Activated effector memory CD4-positive, alpha-beta T cell treated with Interleukin-2 at 50 U/mL for 16 hours (primary cell): ENCODE measurements at regions not wholly inside any gene's neighbourhood (a gene's known extent, or its start where the extent isn't known, plus 50 kb on each side); places are given as distances from the start of the nearest gene placed in this dataset.
"Not testable (repeated sequence)": the region's sequence is repeated elsewhere in the genome, so short reads cannot be mapped to it uniquely, and the experiment has no call there.

Source experiments
- DNase-seq: peaks from one replicate; pipeline ENCODE4 v3.0.0-alpha.2; 2020

GRCh38 chr10:64358907-64359306, 837.7 kb downstream of the REEP3 start:
- no peak for DNase-seq

GRCh38 chr10:64360240-64360639, 839.0 kb downstream of the REEP3 start:
- not testable (repeated sequence) for DNase-seq

GRCh38 chr10:64363687-64364086, 842.5 kb downstream of the REEP3 start:
- no peak for DNase-seq

GRCh38 chr10:64365663-64366062, 844.5 kb downstream of the REEP3 start:
- DNase-seq: no peak

- DNase-seq: no peak
Measured at GRCh38 chr10:64368298-64368697, 847.1 kb downstream of the REEP3 start.

- no peak for DNase-seq
Measured at GRCh38 chr10:64369885-64370773, 848.9 kb downstream of the REEP3 start.

GRCh38 chr10:64374346-64374745, 853.1 kb downstream of the REEP3 start:
- no peak for DNase-seq

GRCh38 chr10:64376167-64376566, 855.0 kb downstream of the REEP3 start:
- DNase-seq: no peak

- no peak for DNase-seq
Measured at GRCh38 chr10:64379898-64380297, 858.7 kb downstream of the REEP3 start.

GRCh38 chr10:64385355-64385754, 864.2 kb downstream of the REEP3 start:
- no peak for DNase-seq

- DNase-seq: no peak
Measured at GRCh38 chr10:64394744-64395143, 873.5 kb downstream of the REEP3 start.

- DNase-seq: no peak
Measured at GRCh38 chr10:64396105-64396708, 875.0 kb downstream of the REEP3 start.

- no peak for DNase-seq
Measured at GRCh38 chr10:64397125-64397524, 875.9 kb downstream of the REEP3 start.

GRCh38 chr10:64408391-64409183, 887.4 kb downstream of the REEP3 start:
- DNase-seq: no peak

- no peak for DNase-seq
Measured at GRCh38 chr10:64409349-64409748, 888.1 kb downstream of the REEP3 start.

- no peak for DNase-seq
Measured at GRCh38 chr10:64416011-64416410, 894.8 kb downstream of the REEP3 start.

- DNase-seq: no peak
Measured at GRCh38 chr10:64419461-64419860, 898.3 kb downstream of the REEP3 start.

GRCh38 chr10:64426745-64427144, 905.5 kb downstream of the REEP3 start:
- no peak for DNase-seq

- no peak for DNase-seq
Measured at GRCh38 chr10:64430690-64431323, 909.6 kb downstream of the REEP3 start.

- not testable (repeated sequence) for DNase-seq
Measured at GRCh38 chr10:64441872-64442271, 920.7 kb downstream of the REEP3 start.

GRCh38 chr10:64444163-64444562, 923.0 kb downstream of the REEP3 start:
- no peak for DNase-seq

- DNase-seq: no peak
Measured at GRCh38 chr10:64444564-64444963, 923.4 kb downstream of the REEP3 start.

- DNase-seq: no peak
Measured at GRCh38 chr10:64449603-64450002, 928.4 kb downstream of the REEP3 start.
